Body of pancreas (tissue), 4 donors: ENCODE measurements at regions not wholly inside any gene's neighbourhood (a gene's known extent, or its start where the extent isn't known, plus 50 kb on each side); places are given as distances from the start of the nearest gene placed in this dataset.
"Not testable (repeated sequence)": the region's sequence is repeated elsewhere in the genome, so short reads cannot be mapped to it uniquely, and the experiment has no call there.

Experiments
- ATAC-seq: fragments of 150-250 bp; one replicate; pipeline ENCODE4 v1.9.1; 2016
- DNase-seq, 4 donors: peaks; one replicate each; pipeline ENCODE4 v3.0.0-alpha.2; 2019
- H3K27ac ChIP-seq, 4 donors: fragments of 200-600 bp; sonication (generic); 1 replicate in 3 of 4; 2 replicates in 1 of 4; pipeline versions ENCODE4 v1.5.1 to v1.6.1; 2016 to 2019; ENCODE audit warnings: mild to moderate bottlenecking in 1 of 4, mixed read lengths in 1 of 4, moderate library complexity in 1 of 4
- H3K27me3 ChIP-seq, 2 donors: fragments of 200-600 bp; sonication (generic); one replicate each; pipeline ENCODE4 v1.6.0; 2016; ENCODE audit warnings: mild to moderate bottlenecking in 1 of 2
- H3K36me3 ChIP-seq, 2 donors: fragments of 200-600 bp; sonication (generic); replicated peaks in 1 of 2; 2 replicates each; pipeline ENCODE4 v1.5.1; 2016; ENCODE audit warnings: low read depth in 2 of 2; ENCODE audit not compliant: insufficient read depth in 1 of 2
- H3K4me1 ChIP-seq: fragments of 200-600 bp; sonication (generic); one replicate; pipeline ENCODE4 v1.6.0; 2016
- H3K4me3 ChIP-seq, 2 donors: fragments of 200-600 bp; sonication (generic); 1 replicate in 1 of 2; 2 replicates in 1 of 2; pipeline ENCODE4 v1.5.1; 2016 to 2019
- H3K9me3 ChIP-seq, 3 donors: fragments of 200-600 bp; sonication (generic); 1 replicate in 2 of 3; 2 replicates in 1 of 3; pipeline ENCODE4 v1.5.1; 2016
- POLR2A ChIP-seq, 3 donors: fragments of 450-650 bp; IDR thresholded peaks; one replicate each; pipeline ENCODE4 v1.6.1; 2016; ENCODE audit warnings: antibody characterized with exemption in 3 of 3, mild to moderate bottlenecking in 2 of 3
- WGBS, 2 donors: methylation state at CpG; one replicate each; pipeline ENCODE4 v1.1.5; 2017; 5-methylcytosine and 5-hydroxymethylcytosine counted together
- intact Hi-C: fragments of 100-400 bp; cut with DNase I; formaldehyde crosslinking; loops from one replicate; pipeline ENCODE4 v1.15.1; 2023
- TF ChIP-seq, protein P1 (sequence below), 7 experiments: fragments of 450-650 bp in 4 of 7; fragments of 200-600 bp in 3 of 7; sonication (generic) in 3 of 7; IDR thresholded peaks; one replicate each; pipeline ENCODE4 v1.5.1; 2016 to 2019; ENCODE audit warnings: antibody characterized with exemption in 7 of 7

GRCh38 chr1:90864681-90865080 is 147.6 kb upstream of the BARHL2 start:
- Histone ChIP-seq H3K4me3 (no peak overlapping the region), H3K27me3 (no peaks in the 10 kb centered on the region), H3K9me3 (no peaks in the 10 kb centered on the region), H3K27ac (no peak overlapping the region), H3K36me3 (no peaks in the 10 kb centered on the region), H3K4me1 (no peaks in the 10 kb centered on the region)
- intact Hi-C loops, result no loop called here
- WGBS, 2 donors, result 83 to 84% methylated on average over 3 of the region's 3 CpGs
- TF ChIP-seq, protein P1, sequence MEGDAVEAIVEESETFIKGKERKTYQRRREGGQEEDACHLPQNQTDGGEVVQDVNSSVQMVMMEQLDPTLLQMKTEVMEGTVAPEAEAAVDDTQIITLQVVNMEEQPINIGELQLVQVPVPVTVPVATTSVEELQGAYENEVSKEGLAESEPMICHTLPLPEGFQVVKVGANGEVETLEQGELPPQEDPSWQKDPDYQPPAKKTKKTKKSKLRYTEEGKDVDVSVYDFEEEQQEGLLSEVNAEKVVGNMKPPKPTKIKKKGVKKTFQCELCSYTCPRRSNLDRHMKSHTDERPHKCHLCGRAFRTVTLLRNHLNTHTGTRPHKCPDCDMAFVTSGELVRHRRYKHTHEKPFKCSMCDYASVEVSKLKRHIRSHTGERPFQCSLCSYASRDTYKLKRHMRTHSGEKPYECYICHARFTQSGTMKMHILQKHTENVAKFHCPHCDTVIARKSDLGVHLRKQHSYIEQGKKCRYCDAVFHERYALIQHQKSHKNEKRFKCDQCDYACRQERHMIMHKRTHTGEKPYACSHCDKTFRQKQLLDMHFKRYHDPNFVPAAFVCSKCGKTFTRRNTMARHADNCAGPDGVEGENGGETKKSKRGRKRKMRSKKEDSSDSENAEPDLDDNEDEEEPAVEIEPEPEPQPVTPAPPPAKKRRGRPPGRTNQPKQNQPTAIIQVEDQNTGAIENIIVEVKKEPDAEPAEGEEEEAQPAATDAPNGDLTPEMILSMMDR (IDR thresholded peaks at IDR 0.05), result no peak
- TF ChIP-seq POLR2A (IDR thresholded peaks at IDR 0.05), result no peak
- ATAC-seq, result no peak
- no peak for DNase-seq

- TF ChIP-seq POLR2A (IDR thresholded peaks at IDR 0.05), result no peak
- TF ChIP-seq, protein P1 (IDR thresholded peaks at IDR 0.05), result no peak
Observed at GRCh38 chr1:90862782-90863181, 145.7 kb upstream of the BARHL2 start.

DNA sequence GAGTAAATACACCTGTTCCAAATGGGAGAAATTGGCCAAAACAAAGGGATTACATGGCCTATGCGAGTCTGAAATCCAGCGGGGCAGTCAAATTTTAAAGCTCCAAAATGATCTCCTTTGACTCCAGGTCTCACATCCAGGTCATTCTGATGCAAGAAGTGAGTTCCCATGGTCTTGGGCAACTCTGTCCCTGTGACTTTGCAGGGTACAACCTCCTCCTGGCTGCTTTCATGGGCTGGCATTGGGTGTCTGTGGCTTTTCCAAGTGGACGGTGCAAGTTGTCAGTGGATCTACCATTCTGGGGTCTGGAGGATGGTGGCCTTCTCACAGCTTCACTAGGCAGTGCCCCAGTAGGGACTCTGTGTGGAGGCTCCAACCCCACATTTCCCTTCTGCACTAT is 144.3 kb upstream of the BARHL2 start:
- H3K27me3 ChIP-seq, H3K4me3 ChIP-seq, H3K27ac ChIP-seq, H3K4me1 ChIP-seq, H3K9me3 ChIP-seq, ATAC-seq, DNase-seq, H3K36me3 ChIP-seq, intact Hi-C loops: not testable (repeated sequence)
- 90 to 92% methylated on average over 3 of the region's 3 CpGs for whole genome bisulfite sequencing, 2 donors

More at GRCh38 chr1:90862782-90863181, 145.7 kb upstream of the BARHL2 start:
- Histone ChIP-seq H3K27ac (no peak overlapping the region), H3K4me1 (no peaks in the 10 kb centered on the region), H3K9me3 (no peaks in the 10 kb centered on the region), H3K36me3 (no peaks in the 10 kb centered on the region), H3K27me3 (no peaks in the 10 kb centered on the region), H3K4me3 (no peak overlapping the region)
- intact Hi-C loops, result no loop called here
- DNase-seq, result no peak
- ATAC-seq, result no peak
- 85 to 93% methylated on average over 3 of the region's 3 CpGs for WGBS, 2 donors

DNA sequence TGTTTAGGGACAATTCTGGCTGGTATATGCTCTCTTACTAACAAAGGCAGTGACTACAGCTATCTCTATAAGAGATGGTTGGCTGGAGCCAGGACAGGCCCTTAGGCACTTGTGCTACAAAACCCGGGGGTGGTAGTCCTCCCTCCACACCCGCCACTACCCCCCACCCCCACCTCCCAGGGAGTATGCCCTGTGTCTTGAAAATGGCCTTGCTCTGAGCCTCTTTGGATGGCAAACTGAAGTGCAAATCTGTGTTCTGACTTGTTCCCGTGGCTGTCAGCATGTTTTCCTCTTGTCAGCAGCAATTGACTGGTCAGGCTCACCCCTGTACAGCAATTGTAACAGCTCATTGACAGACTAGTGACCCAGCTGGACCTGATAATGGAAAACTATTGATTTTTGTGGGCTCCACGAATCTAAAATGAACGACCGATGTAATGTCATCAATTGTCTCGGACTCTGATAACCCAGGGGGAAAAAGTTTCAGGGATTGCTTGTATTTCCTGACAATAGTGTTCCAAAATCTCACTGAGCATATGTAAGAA is 139.4 kb upstream of the BARHL2 start:
- no peak for DNase-seq
- Histone ChIP-seq H3K9me3 (no peaks in the 10 kb centered on the region), H3K4me3 (no peak overlapping the region), H3K27ac (no peak overlapping the region), H3K27me3 (no peaks in the 10 kb centered on the region), H3K36me3 (no peaks in the 10 kb centered on the region), H3K4me1 (no peaks in the 10 kb centered on the region)
- intact Hi-C loops, result no loop called here
- 48 to 55% methylated on average over 4 to 7 of the region's 7 CpGs for WGBS, 2 donors
- TF ChIP-seq, protein P1 (IDR thresholded peaks at IDR 0.05), result no peak
- no peak for TF ChIP-seq POLR2A (IDR thresholded peaks at IDR 0.05)
- ATAC-seq, result no peak

- no peak for TF ChIP-seq POLR2A (IDR thresholded peaks at IDR 0.05)
- TF ChIP-seq, protein P1 (IDR thresholded peaks at IDR 0.05), result no peak
- no peak overlapping the region for H3K4me3 ChIP-seq
- 93 to 96% methylated on average over 4 of the region's 4 CpGs for WGBS, 2 donors
- H3K4me1 ChIP-seq, result peaks cover 7% of the 10 kb centered on the region
- no peaks in the 10 kb centered on the region for H3K36me3 ChIP-seq
- no peak for DNase-seq
- H3K27ac ChIP-seq, result no peak overlapping the region
- H3K27me3 ChIP-seq, result no peaks in the 10 kb centered on the region
- H3K9me3 ChIP-seq, result no peaks in the 10 kb centered on the region
- no peak for ATAC-seq
- intact Hi-C loops, result no loop called here
Observed at GRCh38 chr1:90854397-90854924, 137.4 kb upstream of the BARHL2 start.
